ENCODE measurements at regions not wholly inside any gene's neighbourhood (a gene's known extent, or its start where the extent isn't known, plus 50 kb on each side); places are given as distances from the start of the nearest gene placed in this dataset.
"Not testable (repeated sequence)": the region's sequence is repeated elsewhere in the genome, so short reads cannot be mapped to it uniquely, and the experiment has no call there.

- DNase-seq = no peak
Observed at GRCh38 chr2:154963511-154963910, 265.0 kb downstream of the KCNJ3 start.

- no peak for DNase-seq
Observed at GRCh38 chr2:154961676-154962075, 263.2 kb downstream of the KCNJ3 start.

GRCh38 chr2:154960802-154961583 lies 262.5 kb downstream of the KCNJ3 start:
- no peak for DNase-seq

GRCh38 chr2:154952346-154952980 lies 254.0 kb downstream of the KCNJ3 start:
- DNase-seq = peak; percentile 26

- DNase-seq = not testable (repeated sequence)
Observed at GRCh38 chr2:154947416-154947815, 248.9 kb downstream of the KCNJ3 start.

- DNase-seq = no peak
Observed at GRCh38 chr2:154945984-154946383, 247.5 kb downstream of the KCNJ3 start.

GRCh38 chr2:154941379-154941778 lies 242.9 kb downstream of the KCNJ3 start:
- no peak for DNase-seq

- no peak for DNase-seq
Observed at GRCh38 chr2:154934213-154934612, 235.7 kb downstream of the KCNJ3 start.

- DNase-seq = no peak
Observed at GRCh38 chr2:154924531-154924930, 226.0 kb downstream of the KCNJ3 start.

GRCh38 chr2:154914561-154914960 lies 216.1 kb downstream of the KCNJ3 start:
- DNase-seq = no peak

- DNase-seq = peak; percentile 21
Observed at GRCh38 chr2:154912215-154912614, 213.7 kb downstream of the KCNJ3 start.

- DNase-seq = no peak
Observed at GRCh38 chr2:154911729-154912128, 213.2 kb downstream of the KCNJ3 start.

GRCh38 chr2:154910701-154911100 lies 212.2 kb downstream of the KCNJ3 start:
- no peak for DNase-seq

- no peak for DNase-seq
Observed at GRCh38 chr2:154908327-154908726, 209.8 kb downstream of the KCNJ3 start.
